Tibial nerve (tissue), 3 donors: ENCODE measurements at regions not wholly inside any gene's neighbourhood (a gene's known extent, or its start where the extent isn't known, plus 50 kb on each side); places are given as distances from the start of the nearest gene placed in this dataset.

Experiments
- POLR2A ChIP-seq, 2 donors: fragments of 450-650 bp; IDR thresholded peaks; one replicate each; pipeline ENCODE4 v1.6.1; 2017; ENCODE audit warnings: antibody characterized with exemption in 2 of 2, mild to moderate bottlenecking in 2 of 2, moderate library complexity in 2 of 2
- TF ChIP-seq, protein P1 (sequence below), 5 experiments: fragments of 200-600 bp in 3 of 5; fragments of 450-650 bp in 2 of 5; sonication (generic) in 3 of 5; IDR thresholded peaks; one replicate each; pipeline ENCODE4 v1.5.1; 2016 to 2019; ENCODE audit warnings: antibody characterized with exemption in 5 of 5, mild to moderate bottlenecking in 3 of 5, moderate library complexity in 2 of 5

DNA sequence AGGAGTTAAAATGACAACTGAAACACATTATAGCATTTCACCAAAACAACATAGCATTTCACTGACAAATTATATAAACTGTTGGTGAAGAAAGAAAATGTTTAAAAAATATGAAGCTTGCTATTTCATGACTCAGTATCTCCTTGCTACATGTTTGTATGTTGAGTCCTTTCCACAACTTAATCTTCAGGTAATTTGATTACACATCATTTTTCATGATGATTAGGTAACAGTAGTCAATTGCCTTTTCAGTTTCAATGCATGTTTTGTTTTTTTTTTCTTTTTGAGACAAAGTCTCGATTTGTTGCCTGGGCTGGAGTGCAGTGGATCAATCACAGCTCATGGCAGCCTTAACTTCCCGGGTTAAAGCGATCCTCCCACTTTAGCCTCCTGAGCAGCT is 177.8 kb upstream of the PMFBP1 start:
- TF ChIP-seq, protein P1, sequence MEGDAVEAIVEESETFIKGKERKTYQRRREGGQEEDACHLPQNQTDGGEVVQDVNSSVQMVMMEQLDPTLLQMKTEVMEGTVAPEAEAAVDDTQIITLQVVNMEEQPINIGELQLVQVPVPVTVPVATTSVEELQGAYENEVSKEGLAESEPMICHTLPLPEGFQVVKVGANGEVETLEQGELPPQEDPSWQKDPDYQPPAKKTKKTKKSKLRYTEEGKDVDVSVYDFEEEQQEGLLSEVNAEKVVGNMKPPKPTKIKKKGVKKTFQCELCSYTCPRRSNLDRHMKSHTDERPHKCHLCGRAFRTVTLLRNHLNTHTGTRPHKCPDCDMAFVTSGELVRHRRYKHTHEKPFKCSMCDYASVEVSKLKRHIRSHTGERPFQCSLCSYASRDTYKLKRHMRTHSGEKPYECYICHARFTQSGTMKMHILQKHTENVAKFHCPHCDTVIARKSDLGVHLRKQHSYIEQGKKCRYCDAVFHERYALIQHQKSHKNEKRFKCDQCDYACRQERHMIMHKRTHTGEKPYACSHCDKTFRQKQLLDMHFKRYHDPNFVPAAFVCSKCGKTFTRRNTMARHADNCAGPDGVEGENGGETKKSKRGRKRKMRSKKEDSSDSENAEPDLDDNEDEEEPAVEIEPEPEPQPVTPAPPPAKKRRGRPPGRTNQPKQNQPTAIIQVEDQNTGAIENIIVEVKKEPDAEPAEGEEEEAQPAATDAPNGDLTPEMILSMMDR (IDR thresholded peaks at IDR 0.05) = no peak
- no peak for TF ChIP-seq POLR2A (IDR thresholded peaks at IDR 0.05)
